ENCODE measurements at regions not wholly inside any gene's neighbourhood (a gene's known extent, or its start where the extent isn't known, plus 50 kb on each side); places are given as distances from the start of the nearest gene placed in this dataset.
"Not testable (repeated sequence)": the region's sequence is repeated elsewhere in the genome, so short reads cannot be mapped to it uniquely, and the experiment has no call there.

GRCh38 chr21:15453261-15453660 is 276.5 kb upstream of the USP25 start:
- DNase-seq (ENCODE audit: low read depth in 4 of 4, low spot score in 2 of 4), result no peak

- DNase-seq (ENCODE audit: low read depth in 4 of 4, low spot score in 2 of 4), result not testable (repeated sequence)
Observed at GRCh38 chr21:15453785-15454184, 276.0 kb upstream of the USP25 start.

DNA sequence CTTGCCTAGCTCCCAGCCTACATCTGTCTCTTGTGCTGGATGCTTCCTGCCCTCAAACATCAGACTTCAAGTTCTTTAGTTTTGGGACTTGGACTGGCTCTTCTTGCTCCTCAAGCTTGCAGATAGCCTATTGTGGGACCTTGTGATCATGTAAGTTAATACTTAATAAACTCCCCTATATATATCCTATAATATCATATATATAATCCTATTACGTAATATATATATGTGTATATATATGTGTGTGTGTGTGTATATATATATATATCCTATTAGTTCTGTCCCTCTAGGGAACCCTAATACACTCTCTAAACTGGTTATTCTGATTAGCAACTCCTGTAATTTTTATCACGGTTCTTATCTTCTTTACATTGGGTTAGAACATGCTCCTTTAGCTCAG is 274.9 kb upstream of the USP25 start:
- not testable (repeated sequence) for DNase-seq (ENCODE audit: low read depth in 4 of 4, low spot score in 2 of 4)

GRCh38 chr21:15455819-15456462 is 273.8 kb upstream of the USP25 start:
- no peak for DNase-seq (ENCODE audit: low read depth in 4 of 4, low spot score in 2 of 4)

- no peak for DNase-seq (ENCODE audit: low read depth in 4 of 4, low spot score in 2 of 4)
Observed at GRCh38 chr21:15457965-15458364, 271.8 kb upstream of the USP25 start.

DNA sequence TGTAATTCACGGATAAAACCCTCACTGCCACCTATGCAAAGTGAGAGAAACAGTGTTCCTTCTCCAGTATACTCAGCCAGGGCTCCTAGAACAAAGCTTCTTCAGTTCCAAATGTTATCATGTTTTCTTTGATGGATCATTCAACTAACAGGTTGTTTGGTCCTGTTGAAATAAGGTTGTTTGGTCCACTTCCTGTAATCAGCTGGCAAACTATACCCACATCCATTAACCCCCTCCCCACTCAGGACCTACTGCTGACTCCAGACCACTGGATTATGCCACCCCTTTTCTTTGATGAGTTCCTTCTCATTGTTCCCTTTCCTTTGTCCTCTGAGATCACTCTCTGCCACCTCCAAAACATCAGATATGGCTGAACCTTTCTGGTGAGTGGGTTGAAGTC is 267.7 kb upstream of the USP25 start:
- DNase-seq (ENCODE audit: low read depth in 4 of 4, low spot score in 2 of 4), result no peak

GRCh38 chr21:15466329-15466728 is 263.5 kb upstream of the USP25 start:
- no peak for DNase-seq (ENCODE audit: low read depth in 4 of 4, low spot score in 2 of 4)

DNA sequence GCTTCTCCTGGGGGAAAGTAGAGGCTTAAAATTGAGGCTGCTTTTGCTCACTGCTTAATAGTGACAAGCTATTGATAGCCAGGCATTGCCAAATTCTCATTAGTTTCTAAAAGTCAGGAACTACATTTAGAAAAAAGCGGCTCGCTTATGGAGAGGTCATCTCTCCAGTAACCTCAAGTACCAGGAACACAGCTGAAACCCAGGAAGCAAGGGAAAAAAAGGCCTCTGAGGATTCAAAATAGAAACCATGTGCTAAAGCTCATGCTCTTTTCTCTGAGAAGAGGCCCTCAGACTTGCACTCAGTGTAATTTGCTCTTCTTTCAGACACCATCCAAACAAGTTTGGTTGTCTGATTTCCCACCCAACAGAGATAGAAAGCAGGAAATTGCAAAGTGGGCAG is 261.4 kb upstream of the USP25 start:
- no peak for DNase-seq (ENCODE audit: low read depth in 4 of 4, low spot score in 2 of 4)

DNA sequence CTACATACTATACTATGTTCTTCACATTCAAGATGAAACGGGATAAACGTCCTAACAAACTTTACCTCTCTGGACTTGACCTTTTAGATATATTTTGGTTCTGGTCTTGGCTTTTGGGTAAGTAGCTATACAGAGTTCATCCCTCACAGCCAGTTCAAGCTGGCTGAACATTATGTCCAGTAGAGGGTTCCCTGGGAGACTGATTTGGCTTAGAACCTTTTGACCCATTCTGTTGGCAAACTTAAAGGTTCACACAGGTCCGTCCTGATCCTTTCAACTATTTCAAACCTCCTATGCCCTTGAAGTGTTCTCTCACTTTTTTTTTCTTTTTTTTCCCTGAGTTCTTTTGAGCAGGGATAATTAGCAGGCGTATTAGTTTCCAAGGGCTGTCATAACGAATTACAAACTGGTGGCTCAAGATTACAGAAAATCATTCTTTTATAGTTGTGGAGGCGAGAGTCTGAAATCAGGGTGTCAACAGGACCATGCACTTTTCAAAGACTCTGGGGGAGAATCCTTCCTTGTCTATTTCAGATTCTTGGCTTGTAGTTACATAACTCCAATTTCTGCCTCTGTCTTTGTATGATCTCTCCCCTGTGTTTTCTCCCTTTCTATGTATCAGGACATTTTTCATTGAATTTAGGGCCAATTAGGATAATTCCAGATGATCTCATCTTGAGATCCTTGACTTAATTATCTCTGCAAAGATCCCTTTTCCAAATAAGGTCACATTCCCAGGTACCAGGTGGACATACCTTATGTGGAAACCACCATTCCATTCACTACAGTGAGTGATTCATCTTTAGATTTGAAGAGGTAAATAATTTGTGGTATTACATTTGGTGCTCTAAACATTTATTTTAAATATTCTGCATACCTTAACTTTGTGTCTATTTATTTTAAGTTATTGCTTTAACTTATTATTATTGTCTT is 257.4 kb upstream of the USP25 start:
- no peak for DNase-seq (ENCODE audit: low read depth in 4 of 4, low spot score in 2 of 4)

DNA sequence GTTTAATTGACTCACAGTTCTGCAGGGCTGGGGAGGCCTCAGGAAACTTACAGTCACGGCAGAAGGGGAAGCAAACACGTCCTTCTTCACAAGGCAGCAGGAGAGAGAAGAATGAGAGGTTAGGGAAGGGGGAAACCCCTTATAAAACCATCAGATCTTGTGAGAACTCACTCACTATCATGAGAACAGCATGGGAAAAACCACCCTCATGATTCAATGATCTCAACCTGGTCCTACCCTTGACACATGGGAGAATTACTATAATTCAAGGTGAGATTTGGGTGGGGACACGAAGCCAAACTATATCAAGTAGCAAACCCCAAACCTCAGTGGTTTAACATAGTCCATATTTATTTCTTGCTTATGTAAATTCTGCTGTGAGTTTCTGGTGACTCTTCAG is 252.0 kb upstream of the USP25 start:
- not testable (repeated sequence) for DNase-seq (ENCODE audit: low read depth in 4 of 4, low spot score in 2 of 4)

- no peak for DNase-seq (ENCODE audit: low read depth in 4 of 4, low spot score in 2 of 4)
Observed at GRCh38 chr21:15480160-15480559, 249.6 kb upstream of the USP25 start.

GRCh38 chr21:15483138-15483780 is 246.5 kb upstream of the USP25 start:
- DNase-seq (ENCODE audit: low read depth in 4 of 4, low spot score in 2 of 4), result peak; percentile 64 to 87 (median 75)

DNA sequence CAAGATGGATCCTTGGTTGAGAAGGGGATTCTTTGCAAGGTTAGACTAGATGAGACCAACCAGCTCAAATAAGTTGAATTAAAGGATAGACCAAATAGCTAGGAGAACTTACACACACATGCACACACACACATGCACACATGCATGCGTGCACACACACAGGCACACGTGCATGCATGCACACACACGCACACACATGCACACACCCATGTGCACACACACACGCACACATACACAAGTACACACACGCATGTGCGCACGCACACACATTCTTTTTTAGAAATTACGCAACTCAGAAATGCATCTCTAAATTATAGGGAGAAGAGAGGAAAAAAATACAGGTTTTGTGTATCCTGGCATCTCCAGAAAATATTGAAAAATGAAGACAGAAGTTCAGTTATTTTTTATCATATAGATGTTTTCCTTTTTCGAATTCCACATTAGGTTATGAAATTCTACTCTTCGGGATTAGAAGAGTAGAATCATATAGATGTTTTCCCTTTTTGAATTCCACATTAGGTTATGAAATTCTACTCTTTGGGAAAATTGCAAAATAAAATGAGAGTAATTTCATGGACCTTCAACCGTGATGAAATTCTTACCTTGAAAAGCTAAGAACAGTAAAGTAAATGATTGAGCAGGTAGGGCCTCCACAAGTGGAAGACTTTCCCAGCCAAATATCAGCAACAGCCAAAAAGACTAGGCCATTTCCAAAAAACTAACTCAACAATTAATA is 243.2 kb upstream of the USP25 start:
- no peak for DNase-seq (ENCODE audit: low read depth in 4 of 4, low spot score in 2 of 4)

DNA sequence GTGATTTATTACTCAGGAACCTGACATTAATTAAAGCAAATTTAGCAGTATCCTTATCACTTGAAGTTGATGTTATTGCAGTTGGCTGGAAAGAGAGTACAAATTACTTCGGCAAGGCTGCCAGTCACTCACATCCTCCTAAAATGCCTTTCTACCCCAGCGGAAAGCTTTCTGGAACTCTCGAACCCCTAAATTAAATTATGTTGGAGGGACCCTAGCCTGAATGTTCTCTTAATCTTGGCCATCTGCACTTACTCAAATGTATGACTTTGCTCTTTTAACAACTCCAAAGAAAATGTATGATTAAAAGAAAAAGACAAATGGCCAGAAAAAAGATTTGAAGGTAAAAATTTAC is 242.6 kb upstream of the USP25 start:
- peak in 1 of 4 donors; percentile 20 for DNase-seq (ENCODE audit: low read depth in 4 of 4, low spot score in 2 of 4)

GRCh38 chr21:15491100-15491499 is 238.7 kb upstream of the USP25 start:
- DNase-seq (ENCODE audit: low read depth in 4 of 4, low spot score in 2 of 4), result no peak

GRCh38 chr21:15493646-15494045 is 236.1 kb upstream of the USP25 start:
- no peak for DNase-seq (ENCODE audit: low read depth in 4 of 4, low spot score in 2 of 4)

DNA sequence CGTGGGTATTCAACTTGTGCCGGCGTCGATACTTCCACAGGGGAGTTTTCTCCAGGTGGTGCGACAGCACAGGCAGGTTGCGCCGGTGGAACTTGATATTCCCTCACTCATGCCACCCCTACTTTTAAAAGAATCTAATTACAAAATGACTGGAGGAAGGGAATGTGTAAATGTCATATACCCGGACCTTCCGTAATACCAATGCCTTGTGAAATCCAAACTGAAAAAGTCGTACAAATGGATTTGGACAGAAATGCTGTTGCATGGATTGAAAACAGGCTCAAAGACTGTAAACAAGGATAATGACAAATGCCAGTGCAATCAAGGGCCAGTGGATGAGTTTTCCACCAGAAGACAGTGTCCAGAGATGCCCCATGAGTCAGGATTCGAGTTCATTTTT is 235.3 kb upstream of the USP25 start:
- no peak for DNase-seq (ENCODE audit: low read depth in 4 of 4, low spot score in 2 of 4)

DNA sequence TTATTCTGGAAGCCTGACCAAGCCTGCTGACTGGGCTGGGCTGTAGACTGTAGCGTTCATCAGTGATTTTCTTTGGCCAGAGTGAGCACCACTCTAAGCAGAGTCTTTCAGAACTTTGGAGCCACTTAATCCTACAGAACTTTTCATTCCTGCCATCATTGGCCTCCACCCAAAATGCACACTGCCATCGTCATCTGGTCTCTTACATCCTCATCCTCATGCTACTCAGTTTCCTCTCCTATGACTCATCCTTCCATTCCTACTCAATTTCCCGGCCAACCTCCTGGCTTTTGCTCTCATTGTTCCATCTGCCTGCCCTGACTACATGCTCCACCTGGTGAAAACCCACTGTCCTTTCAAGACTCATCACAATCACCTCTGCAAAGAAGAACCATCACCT is 233.8 kb upstream of the USP25 start:
- no peak for DNase-seq (ENCODE audit: low read depth in 4 of 4, low spot score in 2 of 4)

DNA sequence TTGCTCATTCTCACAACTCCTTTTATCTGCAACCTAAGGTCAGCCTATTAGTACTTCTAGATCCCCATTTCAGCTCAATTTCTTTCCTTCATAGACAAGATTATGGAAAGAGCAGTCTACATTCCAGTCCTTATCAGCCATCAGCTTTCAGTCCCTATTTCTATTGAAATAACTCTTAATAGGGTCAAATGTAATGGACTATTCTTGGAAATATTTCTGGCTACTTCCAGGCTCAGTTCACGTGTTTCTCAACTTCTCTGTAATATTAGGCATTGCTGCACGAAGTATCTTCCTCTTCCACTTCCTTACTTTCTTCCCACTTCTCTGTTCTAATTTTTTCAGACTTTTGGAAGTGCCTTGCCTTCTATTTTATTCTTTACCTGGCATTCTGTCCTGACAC is 232.9 kb upstream of the USP25 start:
- no peak for DNase-seq (ENCODE audit: low read depth in 4 of 4, low spot score in 2 of 4)

DNA sequence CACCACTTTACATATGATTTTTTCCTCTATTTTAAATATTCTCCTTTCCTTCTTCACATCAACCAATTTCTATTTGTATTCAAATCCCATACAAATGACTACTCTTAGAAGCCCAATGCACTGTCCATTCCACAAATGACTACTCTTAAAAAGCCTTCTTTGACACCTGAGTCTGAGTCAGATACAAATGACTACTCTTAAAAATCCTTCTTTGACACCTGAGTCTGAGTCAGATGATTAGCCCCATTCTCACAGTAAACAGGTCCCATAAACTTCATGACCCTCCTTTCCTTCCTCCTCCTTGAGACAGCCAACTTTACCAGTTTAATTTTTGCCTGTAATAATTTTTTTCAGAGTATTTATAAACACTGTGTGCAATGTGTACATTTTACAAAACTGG is 231.3 kb upstream of the USP25 start:
- no peak for DNase-seq (ENCODE audit: low read depth in 4 of 4, low spot score in 2 of 4)

GRCh38 chr21:15506086-15506485 is 223.7 kb upstream of the USP25 start:
- DNase-seq (ENCODE audit: low read depth in 4 of 4, low spot score in 2 of 4), result no peak
